Neural cell (in vitro differentiated cells): ENCODE measurements at regions not wholly inside any gene's neighbourhood (a gene's known extent, or its start where the extent isn't known, plus 50 kb on each side); places are given as distances from the start of the nearest gene placed in this dataset.

Experiments used
- EZH2 ChIP-seq: fragments of 200-600, 300-800 bp; shearing (Covaris generic), sonication (generic); IDR thresholded peaks from 2 replicates; pipeline ENCODE4 v1.6.1; 2014; ENCODE audit warnings: antibody characterized with exemption, low read length, borderline replicate concordance, mild to moderate bottlenecking; ENCODE audit not compliant: insufficient read depth, poor library complexity, severe bottlenecking
- POLR2AphosphoS5 ChIP-seq: IDR thresholded peaks from 2 replicates; pipeline ENCODE4 v1.6.1; 2012
- RAD21 ChIP-seq: fragments of 450-650 bp; conservative IDR thresholded peaks from 2 replicates; pipeline ENCODE4 v1.6.1; 2014; ENCODE audit warnings: antibody characterized with exemption, mild to moderate bottlenecking, moderate library complexity
- SMC3 ChIP-seq: fragments of 450-650 bp; conservative IDR thresholded peaks from 2 replicates; pipeline ENCODE4 v1.6.1; 2014; ENCODE audit warnings: antibody characterized with exemption, mild to moderate bottlenecking, moderate library complexity; ENCODE audit not compliant: poor library complexity
- TF ChIP-seq, protein P1 (sequence below): fragments of 450-650 bp; IDR thresholded peaks from 2 replicates; pipeline ENCODE4 v1.5.1; 2014; ENCODE audit warnings: antibody characterized with exemption, mild to moderate bottlenecking, moderate library complexity; ENCODE audit not compliant: poor library complexity, severe bottlenecking
- TF ChIP-seq, protein P2 (sequence below): IDR thresholded peaks from 2 replicates; pipeline ENCODE4 v1.6.1; 2012; ENCODE audit warnings: borderline replicate concordance

DNA sequence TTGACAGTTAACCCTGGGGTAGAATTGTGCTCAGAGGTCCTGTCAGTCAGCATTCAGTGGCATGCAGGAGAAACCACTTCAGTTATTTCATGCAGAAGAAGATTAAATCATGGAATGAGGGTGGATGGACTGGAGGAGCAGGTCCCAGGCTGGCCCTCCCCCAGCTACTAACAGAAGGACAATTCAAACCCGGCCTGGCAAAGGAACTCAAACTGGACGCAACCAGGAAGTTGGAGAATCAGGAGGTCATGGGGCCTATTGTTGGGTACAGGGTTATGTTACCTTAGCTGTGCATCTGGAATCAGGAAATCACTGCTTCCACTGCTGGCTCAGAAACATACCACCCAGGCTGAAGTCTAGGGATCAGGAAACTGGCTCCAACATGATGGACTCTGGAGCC, 121.4 kb downstream of the GPAT3 start:
- TF ChIP-seq EZH2 = no peak
- TF ChIP-seq, protein P1, sequence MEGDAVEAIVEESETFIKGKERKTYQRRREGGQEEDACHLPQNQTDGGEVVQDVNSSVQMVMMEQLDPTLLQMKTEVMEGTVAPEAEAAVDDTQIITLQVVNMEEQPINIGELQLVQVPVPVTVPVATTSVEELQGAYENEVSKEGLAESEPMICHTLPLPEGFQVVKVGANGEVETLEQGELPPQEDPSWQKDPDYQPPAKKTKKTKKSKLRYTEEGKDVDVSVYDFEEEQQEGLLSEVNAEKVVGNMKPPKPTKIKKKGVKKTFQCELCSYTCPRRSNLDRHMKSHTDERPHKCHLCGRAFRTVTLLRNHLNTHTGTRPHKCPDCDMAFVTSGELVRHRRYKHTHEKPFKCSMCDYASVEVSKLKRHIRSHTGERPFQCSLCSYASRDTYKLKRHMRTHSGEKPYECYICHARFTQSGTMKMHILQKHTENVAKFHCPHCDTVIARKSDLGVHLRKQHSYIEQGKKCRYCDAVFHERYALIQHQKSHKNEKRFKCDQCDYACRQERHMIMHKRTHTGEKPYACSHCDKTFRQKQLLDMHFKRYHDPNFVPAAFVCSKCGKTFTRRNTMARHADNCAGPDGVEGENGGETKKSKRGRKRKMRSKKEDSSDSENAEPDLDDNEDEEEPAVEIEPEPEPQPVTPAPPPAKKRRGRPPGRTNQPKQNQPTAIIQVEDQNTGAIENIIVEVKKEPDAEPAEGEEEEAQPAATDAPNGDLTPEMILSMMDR = no peak
- TF ChIP-seq RAD21 = no peak
- TF ChIP-seq POLR2AphosphoS5 = no peak
- no peak for TF ChIP-seq SMC3
- TF ChIP-seq, protein P2, sequence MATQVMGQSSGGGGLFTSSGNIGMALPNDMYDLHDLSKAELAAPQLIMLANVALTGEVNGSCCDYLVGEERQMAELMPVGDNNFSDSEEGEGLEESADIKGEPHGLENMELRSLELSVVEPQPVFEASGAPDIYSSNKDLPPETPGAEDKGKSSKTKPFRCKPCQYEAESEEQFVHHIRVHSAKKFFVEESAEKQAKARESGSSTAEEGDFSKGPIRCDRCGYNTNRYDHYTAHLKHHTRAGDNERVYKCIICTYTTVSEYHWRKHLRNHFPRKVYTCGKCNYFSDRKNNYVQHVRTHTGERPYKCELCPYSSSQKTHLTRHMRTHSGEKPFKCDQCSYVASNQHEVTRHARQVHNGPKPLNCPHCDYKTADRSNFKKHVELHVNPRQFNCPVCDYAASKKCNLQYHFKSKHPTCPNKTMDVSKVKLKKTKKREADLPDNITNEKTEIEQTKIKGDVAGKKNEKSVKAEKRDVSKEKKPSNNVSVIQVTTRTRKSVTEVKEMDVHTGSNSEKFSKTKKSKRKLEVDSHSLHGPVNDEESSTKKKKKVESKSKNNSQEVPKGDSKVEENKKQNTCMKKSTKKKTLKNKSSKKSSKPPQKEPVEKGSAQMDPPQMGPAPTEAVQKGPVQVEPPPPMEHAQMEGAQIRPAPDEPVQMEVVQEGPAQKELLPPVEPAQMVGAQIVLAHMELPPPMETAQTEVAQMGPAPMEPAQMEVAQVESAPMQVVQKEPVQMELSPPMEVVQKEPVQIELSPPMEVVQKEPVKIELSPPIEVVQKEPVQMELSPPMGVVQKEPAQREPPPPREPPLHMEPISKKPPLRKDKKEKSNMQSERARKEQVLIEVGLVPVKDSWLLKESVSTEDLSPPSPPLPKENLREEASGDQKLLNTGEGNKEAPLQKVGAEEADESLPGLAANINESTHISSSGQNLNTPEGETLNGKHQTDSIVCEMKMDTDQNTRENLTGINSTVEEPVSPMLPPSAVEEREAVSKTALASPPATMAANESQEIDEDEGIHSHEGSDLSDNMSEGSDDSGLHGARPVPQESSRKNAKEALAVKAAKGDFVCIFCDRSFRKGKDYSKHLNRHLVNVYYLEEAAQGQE = no peak
